Neural crest cell (in vitro differentiated cells): ENCODE measurements at regions not wholly inside any gene's neighbourhood (a gene's known extent, or its start where the extent isn't known, plus 50 kb on each side); places are given as distances from the start of the nearest gene placed in this dataset.
A peak's percentile ranks its signal among the peaks of the same experiment; 100 is the strongest.
"Not testable (repeated sequence)": the region's sequence is repeated elsewhere in the genome, so short reads cannot be mapped to it uniquely, and the experiment has no call there.

Experiments used
- DNase-seq: peaks from one replicate; pipeline ENCODE4 v3.0.0; 2021; ENCODE audit warnings: low read depth, mixed read lengths, low spot score
- H3K27ac Mint-ChIP-seq: one replicate; pipeline ENCODE4 v1.8.0; 2021; ENCODE audit warnings: mild to moderate bottlenecking, mixed read lengths; ENCODE audit not compliant: unreplicated experiment
- H3K27me3 Mint-ChIP-seq: 2 replicates; pipeline ENCODE4 v1.8.0; 2021; ENCODE audit warnings: low read depth, mild to moderate bottlenecking, mixed read lengths
- H3K36me3 Mint-ChIP-seq: 2 replicates; pipeline ENCODE4 v1.8.0; 2021; ENCODE audit warnings: low read depth, mild to moderate bottlenecking, mixed read lengths
- H3K4me1 Mint-ChIP-seq: 2 replicates; pipeline ENCODE4 v1.8.0; 2021; ENCODE audit warnings: mixed read lengths
- H3K4me3 Mint-ChIP-seq: one replicate; pipeline ENCODE4 v1.8.0; 2021; ENCODE audit warnings: mild to moderate bottlenecking, mixed read lengths
- H3K9me3 Mint-ChIP-seq: 2 replicates; pipeline ENCODE4 v1.8.0; 2021; ENCODE audit warnings: mixed read lengths
- CTCF ChIP-seq: fragments of 200-600 bp; sonication (generic); conservative IDR thresholded peaks from 2 replicates; pipeline ENCODE4 v1.5.0; 2021; ENCODE audit warnings: antibody characterized with exemption, mild to moderate bottlenecking

- no peaks in the 10 kb centered on the region for H3K9me3 Mint-ChIP-seq
- H3K36me3 Mint-ChIP-seq: no peaks in the 10 kb centered on the region
- H3K27me3 Mint-ChIP-seq: no peaks in the 10 kb centered on the region
- no peak for DNase-seq
- no peak overlapping the region for H3K27ac Mint-ChIP-seq
- TF ChIP-seq CTCF: no peak
- H3K4me1 Mint-ChIP-seq: peaks cover 3% of the 10 kb centered on the region
- H3K4me3 Mint-ChIP-seq: no peak overlapping the region
These were observed 137.7 kb upstream of the MB21D2 start for GRCh38 chr3:193055352-193055751.

GRCh38 chr3:193057616-193058015, 140.0 kb upstream of the MB21D2 start:
- H3K27ac Mint-ChIP-seq: no peak overlapping the region

GRCh38 chr3:193060748-193061546, 143.3 kb upstream of the MB21D2 start:
- DNase-seq: no peak
- no peaks in the 10 kb centered on the region for H3K9me3 Mint-ChIP-seq
- no peaks in the 10 kb centered on the region for H3K4me1 Mint-ChIP-seq
- no peak overlapping the region for H3K4me3 Mint-ChIP-seq
- H3K27me3 Mint-ChIP-seq: no peaks in the 10 kb centered on the region
- H3K27ac Mint-ChIP-seq: no peak overlapping the region
- no peak for TF ChIP-seq CTCF
- no peaks in the 10 kb centered on the region for H3K36me3 Mint-ChIP-seq

More at GRCh38 chr3:193057616-193058015, 140.0 kb upstream of the MB21D2 start:
- Mint-ChIP-seq H3K4me3 (no peak overlapping the region), H3K4me1 (peaks cover 3% of the 10 kb centered on the region), H3K36me3 (no peaks in the 10 kb centered on the region), H3K9me3 (no peaks in the 10 kb centered on the region), H3K27me3 (no peaks in the 10 kb centered on the region)
- TF ChIP-seq CTCF: no peak
- DNase-seq: no peak

- Mint-ChIP-seq H3K4me3 (no peak overlapping the region), H3K4me1 (no peaks in the 10 kb centered on the region), H3K36me3 (no peaks in the 10 kb centered on the region), H3K27ac (no peak overlapping the region), H3K9me3 (peaks cover 2% of the 10 kb centered on the region), H3K27me3 (no peaks in the 10 kb centered on the region)
- DNase-seq: no peak
- no peak for TF ChIP-seq CTCF
These were observed 150.7 kb upstream of the MB21D2 start for GRCh38 chr3:193068365-193068764.

- not testable (repeated sequence) for H3K4me1 Mint-ChIP-seq, H3K36me3 Mint-ChIP-seq, DNase-seq, H3K4me3 Mint-ChIP-seq, H3K27ac Mint-ChIP-seq, H3K27me3 Mint-ChIP-seq, H3K9me3 Mint-ChIP-seq
These were observed 152.1 kb upstream of the MB21D2 start for GRCh38 chr3:193069732-193070131.

- no peak for TF ChIP-seq CTCF
- Mint-ChIP-seq H3K27ac (no peak overlapping the region), H3K9me3 (peaks cover 17% of the 10 kb centered on the region), H3K36me3 (no peaks in the 10 kb centered on the region), H3K4me3 (no peak overlapping the region), H3K27me3 (no peaks in the 10 kb centered on the region), H3K4me1 (peaks cover 20% of the 10 kb centered on the region)
- peak; percentile 2 for DNase-seq
These were observed 161.5 kb upstream of the MB21D2 start for GRCh38 chr3:193078996-193079753.
